Right ventricle myocardium inferior (tissue), 1 donor: ENCODE measurements at regions not wholly inside any gene's neighbourhood (a gene's known extent, or its start where the extent isn't known, plus 50 kb on each side); places are given as distances from the start of the nearest gene placed in this dataset.
A peak's percentile ranks its signal among the peaks of the same experiment; 100 is the strongest.

Source experiments
- ATAC-seq: fragments of 200-7000 bp; cut with Tn5 transposase; one replicate; pipeline ENCODE4 v1.9.1; 2020; ENCODE audit warnings: mild to moderate bottlenecking, moderate library complexity
- DNase-seq: peaks from one replicate; pipeline ENCODE4 v3.0.0; 2021; ENCODE audit errors: missing footprints
- intact Hi-C: fragments of 100-400 bp; cut with DNase I; formaldehyde crosslinking; loops from one replicate; pipeline ENCODE4 v1.11.0; 2022
- donor health status: DM: no; HTN: yes; CAD: no; lungs with severe emphysema.

DNA sequence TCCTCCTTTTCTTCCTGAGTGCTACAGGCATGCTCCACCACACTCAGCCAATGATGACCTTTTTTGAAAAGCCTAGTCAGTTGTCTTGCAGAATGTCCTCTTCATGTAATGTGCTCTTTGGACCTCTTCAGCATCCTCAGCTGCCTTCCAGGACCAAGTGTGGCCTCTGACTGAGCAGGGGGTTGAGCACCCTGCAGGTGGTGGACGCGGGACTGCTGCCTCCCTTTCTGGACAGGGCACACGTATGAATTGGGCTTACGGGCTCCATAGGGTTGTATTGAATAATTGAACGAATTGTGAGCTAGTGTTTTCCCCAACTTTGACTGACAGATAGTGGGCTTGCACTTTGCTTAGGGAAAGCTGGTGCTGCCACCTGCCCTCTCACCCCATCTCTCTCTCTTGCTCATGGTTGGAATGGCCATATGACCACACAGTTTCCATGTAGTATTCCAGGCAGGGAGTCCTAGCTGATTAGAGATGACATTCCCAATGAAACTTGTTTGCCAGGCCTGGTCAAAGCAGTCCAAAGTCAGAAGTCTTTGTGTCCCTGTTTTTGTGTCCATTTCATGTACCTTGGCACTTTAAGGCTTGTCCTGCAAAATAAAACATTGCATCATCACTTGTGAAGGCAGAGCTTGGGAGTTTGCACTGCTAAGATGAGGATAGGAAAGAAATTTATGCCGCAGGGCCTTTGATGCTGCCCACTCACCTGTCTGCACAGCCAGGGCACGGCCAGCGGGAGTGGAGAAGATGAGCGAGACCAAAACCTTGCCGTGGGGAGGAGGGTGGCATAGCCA lies 76.3 kb upstream of the NPAS1 start:
- no peak for DNase-seq
- no peak for ATAC-seq
- intact Hi-C loops: no loop called here

DNA sequence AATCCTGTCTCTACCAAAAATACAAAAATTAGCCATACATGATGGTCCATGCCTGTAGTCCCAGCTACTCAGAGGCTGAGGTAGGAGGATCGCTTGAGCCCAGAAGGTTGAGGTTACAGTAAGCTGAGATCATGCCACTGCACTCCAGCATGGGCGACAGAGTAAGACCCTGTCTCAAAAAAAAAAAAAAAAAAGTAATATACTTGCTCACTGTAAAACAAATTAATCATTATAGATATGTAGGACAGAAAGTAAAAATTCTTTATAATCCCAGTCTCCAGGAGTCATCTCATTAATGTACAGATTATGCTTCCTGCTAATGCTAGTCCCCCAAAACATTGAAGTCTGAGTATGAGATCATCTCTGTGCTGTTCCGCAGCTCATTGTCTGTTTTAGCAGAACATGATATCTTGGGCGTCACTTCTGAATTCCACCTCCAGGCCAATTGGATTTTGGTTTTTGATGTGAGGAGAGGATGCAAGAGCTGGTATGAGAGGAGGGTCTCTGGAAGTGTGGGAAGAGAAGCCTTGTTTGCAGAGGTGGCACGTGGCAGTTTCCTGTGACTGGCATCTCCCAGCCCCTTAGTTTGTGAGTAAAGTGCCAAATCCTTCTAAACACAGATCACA lies 75.4 kb upstream of the NPAS1 start:
- ATAC-seq (no peak), DNase-seq (no peak)
- intact Hi-C loops: loop anchor here (2.0 kb wide), 1 partner anchor 23 kb away; no protein-coding TSS in a partner anchor

- intact Hi-C loops: loop anchor here (2.0 kb wide), 1 partner anchor 22 kb away; no protein-coding TSS in a partner anchor
Observed at GRCh38 chr19:46944918-46945628, 74.6 kb upstream of the NPAS1 start.

DNA sequence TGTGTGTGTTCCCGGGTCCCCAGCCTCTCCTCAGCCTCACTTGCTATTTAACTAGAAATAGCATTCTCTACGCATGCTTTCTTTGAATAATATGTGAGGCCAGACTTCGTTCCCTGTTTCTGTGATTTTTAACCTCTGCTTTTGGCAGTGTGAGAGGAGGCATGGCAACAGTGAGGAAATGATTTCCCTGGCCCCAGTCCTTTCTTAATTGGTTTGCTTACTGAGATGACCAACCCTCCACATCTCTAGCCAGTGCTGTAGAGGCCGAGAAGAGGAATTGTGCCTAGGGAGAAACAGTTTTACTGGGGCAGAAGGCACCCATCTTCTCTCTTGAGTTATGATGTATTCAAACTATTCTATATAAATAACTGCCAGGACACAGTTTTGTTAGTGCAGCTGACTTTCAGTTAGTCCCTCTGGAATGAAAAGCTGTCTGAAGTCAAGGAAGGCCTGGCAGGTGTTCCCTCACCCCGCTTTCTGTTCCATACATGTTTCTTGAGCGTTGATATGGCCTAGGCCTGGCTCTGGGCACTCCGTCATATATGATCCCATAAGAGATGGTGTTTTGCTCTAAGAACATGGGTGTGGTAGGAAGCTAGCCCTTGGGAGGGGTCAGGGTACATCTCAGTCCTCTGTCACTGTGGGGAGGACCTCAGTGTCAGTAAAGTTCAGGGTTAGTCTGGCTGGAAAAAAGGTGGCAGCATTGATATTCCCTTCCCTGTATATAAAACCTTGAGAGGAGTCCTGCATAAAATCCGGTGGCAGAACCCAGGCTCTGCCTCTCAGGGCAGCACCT lies 73.7 kb upstream of the NPAS1 start:
- DNase-seq (no peak), ATAC-seq (peak; percentile 57)
- intact Hi-C loops: loop anchor here (2.0 kb wide), 1 partner anchor 21 kb away; no protein-coding TSS in a partner anchor

More at GRCh38 chr19:46944918-46945628, 74.6 kb upstream of the NPAS1 start:
- peak; percentile 94 for ATAC-seq
- DNase-seq: peak; percentile 81

GRCh38 chr19:46946611-46947238 lies 72.9 kb upstream of the NPAS1 start:
- ATAC-seq (no peak), DNase-seq (no peak)
- intact Hi-C loops: no loop called here

- no peak for DNase-seq
- ATAC-seq: no peak
- intact Hi-C loops: no loop called here
Observed at GRCh38 chr19:46947866-46948265, 71.8 kb upstream of the NPAS1 start.

DNA sequence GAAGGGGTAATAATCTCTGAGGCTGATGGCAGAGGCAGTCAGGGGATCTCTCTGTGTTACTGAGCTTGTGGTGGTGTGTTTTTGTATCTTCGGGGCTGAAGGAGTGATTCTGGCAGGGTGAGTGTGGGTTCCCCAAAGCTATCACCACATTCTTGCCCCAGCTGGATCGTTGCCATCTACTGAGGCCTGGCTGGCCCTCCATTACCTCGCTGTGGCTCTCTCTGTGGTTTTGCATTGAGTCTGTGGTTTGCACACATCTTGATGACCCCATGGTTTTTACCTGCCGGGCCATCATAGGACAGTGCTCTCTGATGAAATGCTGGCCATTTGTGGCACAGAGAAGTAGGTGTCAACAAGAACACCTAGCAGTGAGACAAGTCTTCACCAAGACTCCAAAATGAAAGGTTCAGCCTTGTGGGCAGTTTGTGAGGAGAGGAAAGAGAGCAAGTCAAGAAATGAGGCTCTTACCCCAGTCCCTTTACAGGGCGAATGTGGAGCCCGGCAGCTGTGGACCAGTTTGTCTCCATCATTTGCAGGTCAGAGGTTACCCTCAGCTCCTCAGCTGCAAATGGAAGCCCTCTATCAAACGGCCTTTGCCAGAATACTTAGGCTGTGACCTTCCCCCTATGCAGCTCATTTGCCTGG lies 69.0 kb upstream of the NPAS1 start:
- no peak for ATAC-seq
- DNase-seq: no peak
- intact Hi-C loops: no loop called here

DNA sequence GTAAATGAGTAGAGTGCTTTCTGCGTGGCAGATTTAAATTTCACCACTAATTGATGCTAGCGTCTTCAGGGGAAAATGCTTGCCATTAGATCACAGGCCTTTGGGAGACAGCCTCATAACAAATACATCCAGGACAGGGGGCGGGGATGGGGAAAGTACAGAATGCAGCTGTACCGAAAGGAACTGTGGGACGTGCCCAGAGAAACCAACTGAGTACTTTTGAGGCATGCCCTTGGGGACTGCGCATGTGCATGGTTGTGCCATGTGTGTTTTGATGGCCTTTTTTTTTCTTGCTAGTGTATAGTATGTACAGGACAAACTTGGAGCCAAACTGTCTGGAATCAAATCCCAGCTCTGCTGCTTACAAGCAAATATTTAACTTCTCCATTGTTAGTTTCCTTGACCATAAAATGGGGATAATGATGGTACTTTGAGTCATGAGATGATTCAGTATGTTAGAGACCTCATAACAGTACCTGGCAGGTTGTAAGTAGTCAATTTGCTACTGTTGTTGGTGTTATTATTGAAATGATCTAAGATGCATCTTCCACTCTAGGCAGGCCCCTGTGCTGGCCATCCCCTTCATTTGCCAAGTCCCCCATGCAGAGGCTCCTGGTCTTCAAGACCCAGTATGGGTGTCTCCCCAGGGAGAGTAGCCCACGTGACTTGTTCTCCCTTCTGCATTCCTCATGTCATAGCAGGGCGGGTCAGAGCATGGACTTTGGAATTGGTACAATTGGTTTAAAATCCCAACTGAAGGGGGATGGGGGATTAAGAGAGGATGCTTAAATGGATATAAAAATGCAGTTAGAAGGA lies 68.3 kb upstream of the NPAS1 start:
- no peak for DNase-seq
- intact Hi-C loops: no loop called here

GRCh38 chr19:46952874-46953273 lies 66.8 kb upstream of the NPAS1 start:
- ATAC-seq (no peak), DNase-seq (no peak)
- intact Hi-C loops: no loop called here

More for the DNA sequence above, 68.3 kb upstream of the NPAS1 start:
- ATAC-seq: no peak

DNA sequence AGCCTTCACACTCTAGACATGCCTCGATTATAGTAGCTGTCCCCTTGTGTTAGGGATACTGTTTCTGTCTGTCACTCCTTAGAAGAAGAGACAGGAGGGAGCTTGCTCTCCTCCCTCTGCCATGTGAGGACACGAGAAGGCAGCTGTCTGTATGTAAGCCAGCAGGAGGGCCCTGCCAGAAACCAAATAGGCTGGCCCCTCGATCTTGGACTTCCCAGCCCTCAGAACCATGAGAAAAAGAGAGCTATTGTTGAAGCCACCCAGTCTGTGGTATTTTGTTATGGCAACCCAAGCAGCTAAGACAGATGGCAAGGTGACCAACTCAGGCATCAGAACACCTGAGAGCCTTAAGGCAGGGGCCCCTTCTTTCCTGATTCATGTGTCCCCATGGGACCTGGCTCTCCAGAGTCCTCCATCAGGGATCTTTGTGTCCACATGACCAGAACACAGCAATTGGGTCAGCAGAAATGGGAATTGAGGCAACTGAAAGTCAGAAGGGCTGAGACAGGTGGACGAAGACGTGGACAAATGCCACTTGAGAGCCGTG lies 65.6 kb upstream of the NPAS1 start:
- ATAC-seq (no peak), DNase-seq (no peak)
- intact Hi-C loops: no loop called here

DNA sequence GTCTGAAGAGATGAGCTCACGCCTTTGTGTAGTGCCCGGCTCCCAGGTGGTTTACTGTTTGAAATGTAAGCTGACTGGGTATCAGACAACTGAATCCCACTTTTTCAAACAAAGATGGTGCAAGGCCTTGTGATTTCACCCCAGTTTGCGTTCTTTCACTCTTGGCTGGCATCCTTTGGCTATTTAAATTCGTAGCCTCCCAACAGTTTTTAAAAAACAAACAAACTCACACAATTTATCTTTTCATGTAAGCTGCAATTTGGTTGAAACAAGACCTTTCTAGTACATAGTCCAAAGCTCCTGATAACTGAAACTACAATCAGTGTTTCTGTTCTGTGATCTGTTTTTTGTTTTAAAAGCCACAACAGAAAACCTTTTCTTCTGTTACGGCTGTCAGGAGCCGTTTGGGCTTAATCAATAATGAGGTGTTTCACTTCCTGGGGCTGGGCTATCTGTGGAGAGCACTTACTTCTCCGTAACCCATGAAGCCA lies 65.1 kb upstream of the NPAS1 start:
- ATAC-seq (no peak), DNase-seq (no peak)
- intact Hi-C loops: no loop called here

DNA sequence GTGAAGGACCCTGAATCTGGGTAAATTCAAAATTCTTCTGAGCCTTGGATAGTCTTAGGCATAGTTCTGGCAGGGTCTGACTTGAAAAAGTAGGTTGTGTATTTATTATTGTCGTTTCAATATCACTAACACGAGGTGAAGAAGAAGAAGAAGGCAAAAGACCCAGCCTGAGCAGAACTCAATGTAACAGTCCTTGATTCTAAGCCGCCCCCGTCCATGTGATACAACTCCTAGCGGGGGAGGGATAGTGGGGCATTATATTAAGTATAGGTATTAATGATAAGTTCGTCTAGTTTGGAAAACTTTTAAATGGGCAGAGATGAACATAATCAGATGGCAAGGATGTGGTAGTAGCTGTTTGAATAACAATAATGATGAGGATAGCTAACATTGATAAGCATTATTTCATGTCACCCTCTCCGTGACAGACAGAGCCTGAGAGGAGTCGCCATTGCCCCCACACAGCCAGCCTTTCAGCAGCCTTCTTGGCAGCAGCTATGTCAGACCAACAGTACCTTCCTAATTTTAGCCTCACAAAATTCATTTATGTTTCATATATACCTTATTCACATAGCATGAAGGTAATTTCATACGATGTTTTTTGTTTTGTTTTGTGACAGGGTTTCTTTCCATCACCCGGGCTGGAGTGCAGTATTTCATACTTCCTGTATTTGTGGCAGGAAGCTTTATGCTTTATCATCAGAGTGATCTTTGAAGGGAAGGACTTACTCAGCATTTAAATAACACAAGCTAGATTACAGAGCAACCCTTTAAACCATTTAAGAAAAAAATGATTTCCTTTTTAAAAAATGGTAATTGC lies 64.4 kb upstream of the NPAS1 start:
- no peak for DNase-seq
- ATAC-seq: no peak
- intact Hi-C loops: no loop called here

- ATAC-seq (no peak), DNase-seq (no peak)
- intact Hi-C loops: no loop called here
Observed at GRCh38 chr19:46955813-46956371, 63.7 kb upstream of the NPAS1 start.

- intact Hi-C loops: no loop called here
- no peak for DNase-seq
- ATAC-seq: no peak
Observed at GRCh38 chr19:46958532-46958931, 61.1 kb upstream of the NPAS1 start.

GRCh38 chr19:46959894-46960556 lies 59.6 kb upstream of the NPAS1 start:
- intact Hi-C loops: no loop called here
- ATAC-seq: no peak

More at GRCh38 chr19:46959894-46960556, 59.6 kb upstream of the NPAS1 start:
- DNase-seq: no peak
